NT2/D1 (cell line): ENCODE measurements at regions not wholly inside any gene's neighbourhood (a gene's known extent, or its start where the extent isn't known, plus 50 kb on each side); places are given as distances from the start of the nearest gene placed in this dataset.

ENCODE experiments used
- YY1 ChIP-seq: IDR thresholded peaks from 2 replicates; pipeline ENCODE4 v1.6.1; 2011; ENCODE audit not compliant: insufficient read length, insufficient read depth
- ZNF274 ChIP-seq: IDR thresholded peaks from 2 replicates; pipeline ENCODE4 v1.6.1; 2011; ENCODE audit warnings: mild to moderate bottlenecking, low read depth, low read length

DNA sequence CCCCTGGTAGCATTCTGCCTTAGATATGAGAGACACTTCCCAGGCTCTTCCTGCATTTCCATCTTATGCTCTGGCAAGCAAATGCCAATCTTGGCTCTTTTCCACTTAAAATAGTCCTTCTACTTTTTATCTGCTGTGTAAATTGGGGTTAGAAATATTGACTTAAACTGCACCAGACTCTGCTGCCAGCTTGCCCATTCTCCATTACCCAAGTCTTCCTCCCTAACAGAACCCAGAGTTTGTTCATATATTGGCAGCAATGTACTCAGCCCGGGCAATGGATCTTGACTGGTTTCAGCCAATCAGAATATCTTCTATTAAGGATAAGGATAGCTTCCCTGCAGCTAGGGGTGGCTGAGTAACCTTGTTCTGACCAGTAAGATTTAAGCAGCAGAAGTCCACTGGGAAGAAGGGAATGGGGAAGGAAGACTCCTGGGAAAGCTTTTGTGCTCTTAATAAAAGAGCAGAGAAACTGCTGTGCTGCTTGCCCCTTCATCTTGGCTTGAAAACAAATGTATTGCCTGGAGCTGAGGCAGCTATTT lies 177.1 kb downstream of the KCNRG start:
- no peak for TF ChIP-seq ZNF274
- no peak for TF ChIP-seq YY1
